Smooth muscle cell (in vitro differentiated cells): ENCODE measurements at regions not wholly inside any gene's neighbourhood (a gene's known extent, or its start where the extent isn't known, plus 50 kb on each side); places are given as distances from the start of the nearest gene placed in this dataset.

ENCODE experiments used
- DNase-seq: peaks from one replicate; lab custom pipeline; 2025; ENCODE audit not compliant: unreplicated experiment; lab: John Stamatoyannopoulos, UW
- H2AFZ ChIP-seq: fragments of 200-600 bp; sonication (generic); 2 replicates; pipeline ENCODE4 v1.6.0; 2016; ENCODE audit warnings: antibody characterized with exemption, low read depth, mild to moderate bottlenecking
- H3F3A ChIP-seq: fragments of 200-600 bp; sonication (generic); 2 replicates; pipeline ENCODE4 v1.6.0; 2017; ENCODE audit warnings: antibody characterized with exemption, low read depth
- H3K27ac ChIP-seq: fragments of 200-600 bp; sonication (generic); 2 replicates; pipeline ENCODE4 v1.5.1; 2016; ENCODE audit warnings: low read depth, mild to moderate bottlenecking
- H3K27me3 ChIP-seq: fragments of 200-600 bp; sonication (generic); 2 replicates; pipeline ENCODE4 v1.6.1; 2016; ENCODE audit warnings: low read depth, mild to moderate bottlenecking
- H3K36me3 ChIP-seq: fragments of 200-600 bp; sonication (generic); 2 replicates; pipeline ENCODE4 v1.5.1; 2016; ENCODE audit warnings: low read depth
- H3K4me1 ChIP-seq: fragments of 200-600 bp; sonication (generic); 2 replicates; pipeline ENCODE4 v1.5.1; 2016; ENCODE audit warnings: low read depth
- H3K4me2 ChIP-seq: fragments of 200-600 bp; sonication (generic); 2 replicates; pipeline ENCODE4 v1.6.0; 2016; ENCODE audit warnings: mild to moderate bottlenecking
- H3K4me3 ChIP-seq: fragments of 200-600 bp; sonication (generic); 2 replicates; pipeline ENCODE4 v1.5.1; 2016; ENCODE audit warnings: mild to moderate bottlenecking
- H3K79me2 ChIP-seq: fragments of 200-600 bp; sonication (generic); 2 replicates; pipeline ENCODE4 v1.6.0; 2016; ENCODE audit warnings: low read depth, mild to moderate bottlenecking
- H3K9ac ChIP-seq: fragments of 200-600 bp; sonication (generic); 2 replicates; pipeline ENCODE4 v1.6.0; 2016; ENCODE audit warnings: low read depth
- H3K9me3 ChIP-seq: fragments of 200-600 bp; sonication (generic); replicated peaks from 2 replicates; pipeline ENCODE4 v1.5.1; 2016; ENCODE audit warnings: low read depth
- H4K20me1 ChIP-seq: fragments of 200-600 bp; sonication (generic); 2 replicates; pipeline ENCODE4 v1.6.0; 2016; ENCODE audit warnings: low read depth
- WGBS: methylation state at CpG from one replicate; pipeline ENCODE4 v1.1.7; 2016; ENCODE audit warnings: low lambda C conversion rate; 5-methylcytosine and 5-hydroxymethylcytosine counted together
- TF ChIP-seq, protein P1 (sequence below): fragments of 200-600 bp; sonication (generic); IDR thresholded peaks from 2 replicates; pipeline ENCODE4 v1.5.1; 2017; ENCODE audit warnings: borderline replicate concordance, mild to moderate bottlenecking, antibody characterized with exemption; ENCODE audit not compliant: insufficient read depth, poor library complexity, severe bottlenecking

DNA sequence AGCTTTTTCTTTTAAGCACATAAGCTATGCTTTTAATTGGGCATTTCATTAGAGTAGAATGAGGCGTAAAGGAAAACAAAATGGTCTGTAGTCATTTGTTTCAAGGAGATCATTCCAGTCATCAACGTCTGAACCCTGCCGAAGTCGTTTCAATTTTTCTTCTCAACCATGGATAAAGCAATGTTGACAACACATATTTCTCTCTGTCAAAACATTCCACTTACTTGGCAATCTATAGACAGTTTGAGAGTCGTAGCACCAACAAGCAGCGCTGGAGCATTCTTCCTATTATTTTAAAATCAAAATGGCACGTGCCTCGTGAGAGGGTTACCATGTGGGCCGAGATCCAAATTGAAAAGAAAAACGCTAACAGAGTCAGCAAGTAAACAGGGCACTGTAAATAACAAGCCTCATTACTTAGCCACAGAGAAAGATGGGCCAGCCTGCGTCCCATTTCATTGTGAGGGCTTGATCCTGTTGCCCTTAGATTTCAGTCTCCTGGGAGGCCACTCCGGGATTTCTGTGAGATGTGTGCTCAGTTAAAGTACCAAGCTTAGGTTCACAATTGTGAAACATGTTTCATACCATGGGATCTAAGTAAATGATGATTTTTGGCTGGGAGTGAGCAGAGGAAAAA, 422.9 kb downstream of the DTWD2 start:
- no peak overlapping the region for H3K4me2 ChIP-seq
- no peaks in the 10 kb centered on the region for H3K27me3 ChIP-seq
- H3K9ac ChIP-seq, result no peak overlapping the region
- H3K36me3 ChIP-seq, result no peaks in the 10 kb centered on the region
- no peak overlapping the region for H3K27ac ChIP-seq
- no peak for DNase-seq
- 93% methylated on average over 12 of the region's 12 CpGs for WGBS
- H4K20me1 ChIP-seq, result no peaks in the 10 kb centered on the region
- H3K4me1 ChIP-seq, result peaks cover 8% of the 10 kb centered on the region
- no peaks in the 10 kb centered on the region for H3K79me2 ChIP-seq
- TF ChIP-seq, protein P1, sequence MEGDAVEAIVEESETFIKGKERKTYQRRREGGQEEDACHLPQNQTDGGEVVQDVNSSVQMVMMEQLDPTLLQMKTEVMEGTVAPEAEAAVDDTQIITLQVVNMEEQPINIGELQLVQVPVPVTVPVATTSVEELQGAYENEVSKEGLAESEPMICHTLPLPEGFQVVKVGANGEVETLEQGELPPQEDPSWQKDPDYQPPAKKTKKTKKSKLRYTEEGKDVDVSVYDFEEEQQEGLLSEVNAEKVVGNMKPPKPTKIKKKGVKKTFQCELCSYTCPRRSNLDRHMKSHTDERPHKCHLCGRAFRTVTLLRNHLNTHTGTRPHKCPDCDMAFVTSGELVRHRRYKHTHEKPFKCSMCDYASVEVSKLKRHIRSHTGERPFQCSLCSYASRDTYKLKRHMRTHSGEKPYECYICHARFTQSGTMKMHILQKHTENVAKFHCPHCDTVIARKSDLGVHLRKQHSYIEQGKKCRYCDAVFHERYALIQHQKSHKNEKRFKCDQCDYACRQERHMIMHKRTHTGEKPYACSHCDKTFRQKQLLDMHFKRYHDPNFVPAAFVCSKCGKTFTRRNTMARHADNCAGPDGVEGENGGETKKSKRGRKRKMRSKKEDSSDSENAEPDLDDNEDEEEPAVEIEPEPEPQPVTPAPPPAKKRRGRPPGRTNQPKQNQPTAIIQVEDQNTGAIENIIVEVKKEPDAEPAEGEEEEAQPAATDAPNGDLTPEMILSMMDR, result no peak
- H2AFZ ChIP-seq, result no peak overlapping the region
- no peak overlapping the region for H3K4me3 ChIP-seq
- no peaks in the 10 kb centered on the region for H3F3A ChIP-seq
- H3K9me3 ChIP-seq, result no peaks in the 10 kb centered on the region

DNA sequence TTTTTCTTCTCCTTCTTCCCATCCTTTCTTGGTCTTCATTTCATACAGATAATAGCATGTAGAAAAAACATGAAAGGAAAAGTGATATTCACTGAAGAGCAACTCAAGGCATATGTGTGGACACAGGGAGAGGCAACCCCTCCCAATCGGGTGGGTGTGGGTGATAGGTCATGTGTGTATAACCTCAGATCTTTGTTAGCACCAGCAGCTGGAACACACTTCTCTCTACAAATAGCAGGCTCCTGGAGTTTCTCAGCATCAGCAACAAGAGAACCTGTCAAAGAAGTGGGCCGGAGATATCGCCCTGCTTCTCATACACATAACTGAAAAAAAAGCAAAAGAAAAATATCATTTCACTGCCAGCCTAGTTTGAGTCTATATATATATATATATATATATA, 426.4 kb downstream of the DTWD2 start:
- Histone ChIP-seq H3K4me2 (no peak overlapping the region), H4K20me1 (no peaks in the 10 kb centered on the region), H3K4me1 (peaks cover 18% of the 10 kb centered on the region), H3K27ac (no peak overlapping the region), H3K9me3 (no peaks in the 10 kb centered on the region), H3K36me3 (no peaks in the 10 kb centered on the region), H3K4me3 (no peak overlapping the region), H3K9ac (no peak overlapping the region), H3K79me2 (no peaks in the 10 kb centered on the region), H2AFZ (no peak overlapping the region), H3K27me3 (no peaks in the 10 kb centered on the region), H3F3A (no peaks in the 10 kb centered on the region)
- TF ChIP-seq, protein P1, result no peak
- DNase-seq, result no peak
- WGBS, result 100% methylated on average over 3 of the region's 3 CpGs

DNA sequence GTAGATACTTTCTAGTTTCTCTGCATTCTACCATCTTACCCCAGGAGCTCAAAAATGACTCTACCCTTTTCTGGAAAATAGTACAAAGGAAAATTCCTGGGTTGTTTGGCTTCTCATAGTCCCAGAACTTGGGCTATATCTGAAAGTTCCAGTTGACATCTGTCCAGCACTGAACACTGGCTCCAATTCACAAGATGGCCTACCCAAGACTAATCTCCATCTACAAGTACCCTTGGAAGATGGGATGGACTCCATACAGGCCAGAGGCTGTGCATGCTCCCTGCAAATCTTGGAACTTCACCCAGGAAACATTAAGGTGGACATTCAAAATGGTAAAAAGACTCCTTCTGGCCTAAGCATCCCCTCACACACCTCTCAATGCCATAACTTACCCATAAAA, 427.1 kb downstream of the DTWD2 start:
- Histone ChIP-seq H3K4me1 (peaks cover 18% of the 10 kb centered on the region), H3K9me3 (no peaks in the 10 kb centered on the region), H4K20me1 (no peaks in the 10 kb centered on the region), H3K4me3 (no peak overlapping the region), H3F3A (no peaks in the 10 kb centered on the region), H3K9ac (no peak overlapping the region), H3K27me3 (no peaks in the 10 kb centered on the region), H3K79me2 (no peaks in the 10 kb centered on the region), H2AFZ (no peak overlapping the region), H3K36me3 (no peaks in the 10 kb centered on the region), H3K4me2 (no peak overlapping the region), H3K27ac (no peak overlapping the region)
- DNase-seq, result no peak
- TF ChIP-seq, protein P1, result no peak

DNA sequence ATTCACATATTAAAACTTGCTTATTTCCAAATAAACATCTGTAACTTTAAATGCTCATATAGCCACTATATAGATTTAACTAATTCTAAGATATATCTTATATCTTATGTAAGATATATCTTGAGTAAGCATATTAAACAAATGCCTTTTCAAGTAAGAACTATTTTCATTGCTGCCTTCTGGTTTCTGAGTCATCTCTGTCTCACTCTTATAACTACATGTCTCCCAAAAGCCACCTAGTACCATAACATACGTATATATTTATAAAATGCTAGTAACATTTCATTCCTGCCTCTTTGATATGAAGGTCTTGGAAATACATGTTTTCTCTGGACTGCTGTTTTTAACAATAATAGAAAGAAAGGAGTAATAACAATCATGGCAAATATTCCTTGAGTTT, 429.5 kb downstream of the DTWD2 start:
- Histone ChIP-seq H3K4me3 (no peak overlapping the region), H3F3A (no peaks in the 10 kb centered on the region), H3K27ac (peak overlapping the region; percentile 8), H3K9ac (no peak overlapping the region), H4K20me1 (no peaks in the 10 kb centered on the region), H2AFZ (no peak overlapping the region), H3K9me3 (no peaks in the 10 kb centered on the region), H3K4me2 (peak overlapping the region; percentile 14), H3K4me1 (peaks cover 10% of the 10 kb centered on the region), H3K27me3 (no peaks in the 10 kb centered on the region), H3K79me2 (no peaks in the 10 kb centered on the region), H3K36me3 (no peaks in the 10 kb centered on the region)
- TF ChIP-seq, protein P1, result no peak
- no peak for DNase-seq
- 33% methylated on average over 1 of the region's 1 CpG for whole genome bisulfite sequencing
